ENCODE measurements at regions not wholly inside any gene's neighbourhood (a gene's known extent, or its start where the extent isn't known, plus 50 kb on each side); places are given as distances from the start of the nearest gene placed in this dataset.

DNA sequence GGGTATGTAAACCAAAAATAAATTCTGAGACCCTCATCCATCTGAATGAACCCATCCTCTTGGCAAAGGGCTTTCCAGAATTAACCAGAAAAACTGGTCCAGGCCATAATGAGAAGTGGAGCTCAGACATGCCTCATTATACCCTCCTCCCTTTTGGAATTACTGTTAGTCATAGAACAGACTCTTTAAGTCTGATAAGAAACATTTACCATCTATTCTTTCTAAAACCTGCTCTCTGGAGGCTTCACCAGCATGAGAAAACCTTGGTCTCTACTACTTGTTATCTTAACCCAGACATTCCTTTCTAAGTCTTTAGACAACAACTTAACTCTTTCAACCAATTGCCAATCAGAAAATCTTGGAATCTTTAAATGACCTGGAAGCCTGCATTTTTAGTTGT, 82.8 kb downstream of the QPCT start:
- TF ChIP-seq POLR2A (IDR thresholded peaks at IDR 0.05; ENCODE audit: low read depth, low read length), result no peak
- TF ChIP-seq TAF1 (IDR thresholded peaks at IDR 0.05; ENCODE audit: borderline replicate concordance, low read depth, low read length), result no peak
